K562 (cell line): ENCODE measurements at regions not wholly inside any gene's neighbourhood (a gene's known extent, or its start where the extent isn't known, plus 50 kb on each side); places are given as distances from the start of the nearest gene placed in this dataset.

Experiments
- ATAC-seq: fragments of 200-7000 bp; cut with Tn5 transposase; 3 replicates; pipeline ENCODE4 v1.9.1; 2020; ENCODE audit warnings: moderate library complexity
- BruUV-seq: library from RNA; stranded (reverse); fragments of 400-500 nt; replicated peaks from 2 replicates; lab custom pipeline; 2021; lab: Mats Ljungman, UMichigan
- CTCF ChIA-PET: fragments of 300-600 bp; formaldehyde crosslinking; extraction: SDS; loops from one replicate; lab custom pipeline; 2021; ENCODE audit warnings: low intra/inter-chr PET ratio; lab: Yijun Ruan, JAX
- POLR2A ChIA-PET: fragments of 300-600, 350-650 bp; sonication (Branson Sonifier 250); formaldehyde crosslinking; extraction: SDS; loops from one replicate; lab custom pipeline; 2021; ENCODE audit warnings: antibody characterized with exemption, inconsistent platforms; lab: Yijun Ruan, JAX
- DNase-seq, 4 experiments: peaks; one replicate each; pipeline versions ENCODE4 v3.0.0 to v3.0.0-alpha.2; 2011 to 2018; ENCODE audit warnings: low spot score in 3 of 4, mixed read lengths in 3 of 4; ENCODE audit errors: extremely low read depth in 1 of 4
- FAIRE-seq: peaks from 2 replicates; lab custom pipeline; 2011; peaks lifted over from hg19 to GRCh38; lab: Jason Lieb, UNC
- H2AFZ ChIP-seq: 2 replicates; pipeline ENCODE4 v1.6.0; 2011; ENCODE audit warnings: low read depth, low read length, control low read depth, inconsistent platforms
- H3K27ac ChIP-seq: fragments of 200-600 bp; 3 replicates; pipeline ENCODE4 v1.8.0; 2011; ENCODE audit warnings: low read depth, mild to moderate bottlenecking, control low read depth, inconsistent platforms, low read length, moderate library complexity, mixed read lengths; ENCODE audit errors: extremely low read depth
- H3K27me3 ChIP-seq, 2 experiments: fragments of 300-600 bp in 1 of 2; 2 replicates in 1 of 2; 3 replicates in 1 of 2; pipeline versions ENCODE4 v1.6.0 to v1.8.0; 2011; ENCODE audit warnings: inconsistent platforms in 2 of 2, low read length in 2 of 2, mild to moderate bottlenecking in 1 of 2, mixed read lengths in 1 of 2, moderate library complexity in 1 of 2; ENCODE audit not compliant: control insufficient read depth in 2 of 2, insufficient read depth in 2 of 2
- H3K36me3 ChIP-seq: fragments of 300-600 bp; 3 replicates; pipeline ENCODE4 v1.8.0; 2011; ENCODE audit warnings: mild to moderate bottlenecking, low read length, inconsistent platforms; ENCODE audit not compliant: control insufficient read depth, insufficient read depth
- H3K4me1 ChIP-seq, 2 experiments: fragments of 200-600 bp in 1 of 2; replicated peaks in 1 of 2; 2 replicates in 1 of 2; 3 replicates in 1 of 2; pipeline versions ENCODE4 v1.5.1 to v1.8.0; 2011; ENCODE audit warnings: inconsistent platforms in 2 of 2, low read length in 2 of 2, mild to moderate bottlenecking in 1 of 2, mixed read lengths in 1 of 2, moderate library complexity in 1 of 2; ENCODE audit not compliant: control insufficient read depth in 2 of 2, insufficient read depth in 2 of 2
- H3K4me2 ChIP-seq: 2 replicates; pipeline ENCODE4 v1.6.1; 2011; ENCODE audit warnings: low read length, control low read depth, inconsistent platforms, mixed read lengths; ENCODE audit not compliant: insufficient read depth
- H3K4me3 ChIP-seq: fragments of 200-600 bp; sonication (generic), shearing (Covaris generic); 2 replicates; pipeline ENCODE4 v1.5.1; 2016; ENCODE audit warnings: control low read depth, inconsistent platforms
- H3K79me2 ChIP-seq: fragments of 200-600 bp; 3 replicates; pipeline ENCODE4 v1.8.0; 2011; ENCODE audit warnings: low read length, inconsistent platforms; ENCODE audit not compliant: control insufficient read depth, insufficient read depth
- H3K9ac ChIP-seq, 2 experiments: 2 replicates each; pipeline versions ENCODE4 v1.6.0 to v1.6.1; 2011; ENCODE audit warnings: low read depth in 2 of 2, low read length in 2 of 2, control low read depth in 1 of 2, inconsistent platforms in 1 of 2, mild to moderate bottlenecking in 1 of 2, mixed read lengths in 1 of 2; ENCODE audit not compliant: insufficient read depth in 1 of 2
- H3K9me1 ChIP-seq: one replicate; pipeline ENCODE4 v1.6.0; 2011; ENCODE audit warnings: inconsistent platforms, mild to moderate bottlenecking, low read length, moderate library complexity; ENCODE audit not compliant: control insufficient read depth, insufficient read depth
- H3K9me3 ChIP-seq: replicated peaks from 2 replicates; pipeline ENCODE4 v1.5.1; 2011; ENCODE audit warnings: low read depth, low read length, inconsistent platforms; ENCODE audit not compliant: control insufficient read depth, insufficient read depth
- H4K20me1 ChIP-seq: replicated peaks from 2 replicates; pipeline ENCODE4 v1.6.1; 2011; ENCODE audit warnings: low read length, inconsistent platforms, mixed read lengths; ENCODE audit not compliant: control insufficient read depth, insufficient read depth
- ADNP ChIP-seq: fragments of 200-800 bp; sonication (Bioruptor generic); IDR thresholded peaks from 2 replicates; pipeline ENCODE4 v1.6.1; 2016; ENCODE audit warnings: missing genetic modification characterization, missing compliant biosample characterization
- CCNT2 ChIP-seq: IDR thresholded peaks from 2 replicates; pipeline ENCODE4 v1.6.1; 2011; ENCODE audit warnings: borderline replicate concordance, low read depth, mild to moderate bottlenecking, moderate library complexity, mixed read lengths, low read length; ENCODE audit not compliant: insufficient read length; ENCODE audit errors: extremely low read depth
- ILF3 ChIP-seq: fragments of 450-650 bp; IDR thresholded peaks from 2 replicates; pipeline ENCODE4 v1.6.1; 2018; ENCODE audit warnings: antibody characterized with exemption, mild to moderate bottlenecking, moderate library complexity, borderline replicate concordance
- MYBL2 ChIP-seq, 2 experiments: fragments of 450-650 bp in 1 of 2; sonication (generic) in 1 of 2; formaldehyde crosslinking in 1 of 2; IDR thresholded peaks; 2 replicates each; pipeline versions ENCODE4 v1.6.1 to v1.8.1; 2017 to 2022; ENCODE audit warnings: borderline replicate concordance in 1 of 2, inconsistent platforms in 1 of 2, low read depth in 1 of 2, mild to moderate bottlenecking in 1 of 2, missing genetic modification reagents in 1 of 2, moderate library complexity in 1 of 2
- PHF8 ChIP-seq: fragments of 200-600 bp; sonication (generic); IDR thresholded peaks from 2 replicates; pipeline ENCODE4 v1.6.1; 2012; ENCODE audit warnings: mixed run types, mild to moderate bottlenecking, inconsistent platforms, low read length, moderate library complexity, borderline replicate concordance
- RBM25 ChIP-seq: fragments of 200-400 bp; formaldehyde crosslinking; IDR thresholded peaks from 2 replicates; pipeline ENCODE4 v1.6.1; 2018; ENCODE audit warnings: low read length, low read depth, moderate library complexity; ENCODE audit not compliant: severe bottlenecking
- SPI1 ChIP-seq: IDR thresholded peaks from 2 replicates; pipeline ENCODE4 v1.6.1; 2011; ENCODE audit warnings: low read depth, low read length, control low read depth, borderline replicate concordance
- TCF7L2 ChIP-seq: fragments of 150-350 bp; IDR thresholded peaks from 2 replicates; pipeline ENCODE4 v1.6.1; 2016; ENCODE audit warnings: low read depth, mild to moderate bottlenecking, low read length, moderate library complexity
- TEAD4 ChIP-seq, 2 experiments: sonication (generic) in 1 of 2; formaldehyde crosslinking in 1 of 2; IDR thresholded peaks; 2 replicates each; pipeline versions ENCODE4 v1.6.1 to v1.8.0; 2012 to 2022; ENCODE audit warnings: borderline replicate concordance in 1 of 2, inconsistent platforms in 1 of 2, low read length in 1 of 2, mild to moderate bottlenecking in 1 of 2, missing genetic modification reagents in 1 of 2
- ZNF354B ChIP-seq: fragments of 250-450 bp; sonication (Bioruptor Pico); IDR thresholded peaks from 2 replicates; pipeline ENCODE4 v1.4.0; 2020
- WGBS: fragments of 100-300 bp; shearing (Covaris generic); methylation state at CpG from one replicate; pipeline ENCODE4 v1.1.6; 2016; ENCODE audit warnings: low coverage, mixed read lengths; ENCODE audit not compliant: insufficient coverage; ENCODE audit errors: missing lambda C conversion rate; 5-methylcytosine and 5-hydroxymethylcytosine counted together
- in situ Hi-C: fragments of 300-500 bp; cut with MboI; formaldehyde crosslinking; loops from 4 replicates; pipeline ENCODE4 v1.15.0; 2018; ENCODE audit warnings: inconsistent platforms, mixed read lengths
- intact Hi-C: fragments of 100-400 bp; cut with micrococcal nuclease; formaldehyde crosslinking; loops from 2 replicates; pipeline ENCODE4 v1.14.2; 2022
- TF ChIP-seq, protein P1 (sequence below): fragments of 150-350 bp; IDR thresholded peaks from 2 replicates; pipeline ENCODE4 v1.6.1; 2014; ENCODE audit warnings: low read depth, mild to moderate bottlenecking, low read length, borderline replicate concordance
- TF ChIP-seq, protein P2 (sequence below): fragments of 450-650 bp; IDR thresholded peaks from 2 replicates; pipeline ENCODE4 v1.6.1; 2017; ENCODE audit warnings: mild to moderate bottlenecking, moderate library complexity

GRCh38 chr5:6194906-6195612 is 183.3 kb downstream of the MED10 start (continued):
- TF ChIP-seq, protein P1, sequence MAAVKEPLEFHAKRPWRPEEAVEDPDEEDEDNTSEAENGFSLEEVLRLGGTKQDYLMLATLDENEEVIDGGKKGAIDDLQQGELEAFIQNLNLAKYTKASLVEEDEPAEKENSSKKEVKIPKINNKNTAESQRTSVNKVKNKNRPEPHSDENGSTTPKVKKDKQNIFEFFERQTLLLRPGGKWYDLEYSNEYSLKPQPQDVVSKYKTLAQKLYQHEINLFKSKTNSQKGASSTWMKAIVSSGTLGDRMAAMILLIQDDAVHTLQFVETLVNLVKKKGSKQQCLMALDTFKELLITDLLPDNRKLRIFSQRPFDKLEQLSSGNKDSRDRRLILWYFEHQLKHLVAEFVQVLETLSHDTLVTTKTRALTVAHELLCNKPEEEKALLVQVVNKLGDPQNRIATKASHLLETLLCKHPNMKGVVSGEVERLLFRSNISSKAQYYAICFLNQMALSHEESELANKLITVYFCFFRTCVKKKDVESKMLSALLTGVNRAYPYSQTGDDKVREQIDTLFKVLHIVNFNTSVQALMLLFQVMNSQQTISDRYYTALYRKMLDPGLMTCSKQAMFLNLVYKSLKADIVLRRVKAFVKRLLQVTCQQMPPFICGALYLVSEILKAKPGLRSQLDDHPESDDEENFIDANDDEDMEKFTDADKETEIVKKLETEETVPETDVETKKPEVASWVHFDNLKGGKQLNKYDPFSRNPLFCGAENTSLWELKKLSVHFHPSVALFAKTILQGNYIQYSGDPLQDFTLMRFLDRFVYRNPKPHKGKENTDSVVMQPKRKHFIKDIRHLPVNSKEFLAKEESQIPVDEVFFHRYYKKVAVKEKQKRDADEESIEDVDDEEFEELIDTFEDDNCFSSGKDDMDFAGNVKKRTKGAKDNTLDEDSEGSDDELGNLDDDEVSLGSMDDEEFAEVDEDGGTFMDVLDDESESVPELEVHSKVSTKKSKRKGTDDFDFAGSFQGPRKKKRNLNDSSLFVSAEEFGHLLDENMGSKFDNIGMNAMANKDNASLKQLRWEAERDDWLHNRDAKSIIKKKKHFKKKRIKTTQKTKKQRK: no peak
- TF ChIP-seq RBM25 (peak; percentile 10), SPI1 (peak; percentile 65; the same call in 1 of the 2 replicates)

DNA sequence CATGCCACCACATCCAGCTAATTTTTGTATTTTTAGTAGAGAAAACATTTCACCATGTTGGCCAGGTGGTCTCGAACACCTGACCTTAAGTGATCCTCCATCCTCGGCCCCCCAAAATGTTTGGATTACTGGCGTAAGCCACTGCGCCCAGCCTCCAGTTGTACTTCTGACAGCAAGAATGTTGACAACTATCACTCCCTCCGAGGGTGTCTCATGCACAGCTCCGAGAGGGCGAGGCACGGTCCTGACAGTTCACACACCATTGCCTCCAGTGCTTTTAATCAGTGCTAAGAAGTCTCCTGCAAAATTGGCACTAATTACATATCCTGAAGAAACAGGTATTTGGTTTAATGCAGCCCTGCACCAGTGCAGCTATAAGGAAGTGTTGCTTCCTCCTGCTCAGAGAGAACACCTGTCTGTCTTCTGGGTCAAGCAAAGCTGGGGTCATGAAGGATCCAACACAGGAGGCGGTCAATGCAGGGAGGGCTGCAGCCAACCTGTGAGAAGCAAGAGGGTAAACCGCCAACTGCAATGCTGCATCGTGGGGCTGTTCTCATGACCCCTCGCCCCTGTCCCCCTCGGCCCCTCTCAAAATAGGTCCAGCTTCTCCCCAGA is 184.0 kb downstream of the MED10 start:
- DNase-seq: no peak
- no peaks in the 10 kb centered on the region for H3K9me3 ChIP-seq
- H3K4me3 ChIP-seq: no peak overlapping the region
- H3K9ac ChIP-seq: no peak overlapping the region
- no peak for FAIRE-seq
- no peaks in the 10 kb centered on the region for H3K79me2 ChIP-seq
- 0 out of 2 replicates have a peak, but pooled peaks cover 2% of the 10 kb centered on the region for H4K20me1 ChIP-seq
- ChIA-PET CTCF (no interaction called here), POLR2A (no interaction called here)
- H3K4me1 ChIP-seq: no peaks in the 10 kb centered on the region
- WGBS: 0% methylated on average over 13 of the region's 13 CpGs
- no peak for ATAC-seq
- intact Hi-C loops: no loop called here
- H3K4me2 ChIP-seq: no peak overlapping the region
- H3K36me3 ChIP-seq: no peaks in the 10 kb centered on the region
- H2AFZ ChIP-seq: no peak overlapping the region
- BruUV-seq: no TSS peak
- peaks cover 0 to 17% of the 10 kb centered on the region in 2 experiments; a peak in 3 of 5 replicates for H3K27me3 ChIP-seq
- H3K9me1 ChIP-seq: no peaks in the 10 kb centered on the region
- in situ Hi-C loops: no loop called here
- H3K27ac ChIP-seq: no peak overlapping the region
- TF ChIP-seq, protein P2, sequence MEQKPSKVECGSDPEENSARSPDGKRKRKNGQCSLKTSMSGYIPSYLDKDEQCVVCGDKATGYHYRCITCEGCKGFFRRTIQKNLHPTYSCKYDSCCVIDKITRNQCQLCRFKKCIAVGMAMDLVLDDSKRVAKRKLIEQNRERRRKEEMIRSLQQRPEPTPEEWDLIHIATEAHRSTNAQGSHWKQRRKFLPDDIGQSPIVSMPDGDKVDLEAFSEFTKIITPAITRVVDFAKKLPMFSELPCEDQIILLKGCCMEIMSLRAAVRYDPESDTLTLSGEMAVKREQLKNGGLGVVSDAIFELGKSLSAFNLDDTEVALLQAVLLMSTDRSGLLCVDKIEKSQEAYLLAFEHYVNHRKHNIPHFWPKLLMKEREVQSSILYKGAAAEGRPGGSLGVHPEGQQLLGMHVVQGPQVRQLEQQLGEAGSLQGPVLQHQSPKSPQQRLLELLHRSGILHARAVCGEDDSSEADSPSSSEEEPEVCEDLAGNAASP: no peak
- TF ChIP-seq CCNT2 (no peak), ILF3 (no peak), MYBL2 (IDR thresholded peaks at IDR 0.05; ENCODE audit: low read depth) (no peak), MYBL2 (CRISPR knock-in tag; IDR thresholded peaks at IDR 0.05; ENCODE audit: borderline replicate concordance) (no peak), PHF8 (no peak), TCF7L2 (no peak), TEAD4 (IDR thresholded peaks at IDR 0.05; ENCODE audit: low read length) (no peak), TEAD4 (CRISPR knock-in tag; IDR thresholded peaks at IDR 0.05; ENCODE audit: borderline replicate concordance) (no peak), ZNF354B (CRISPR knock-in tag) (no peak), ADNP (tag) (no peak)
